Esophagus muscularis mucosa (tissue), 4 donors: ENCODE measurements at regions not wholly inside any gene's neighbourhood (a gene's known extent, or its start where the extent isn't known, plus 50 kb on each side); places are given as distances from the start of the nearest gene placed in this dataset.

Source experiments
- DNase-seq: peaks from one replicate; pipeline ENCODE4 v3.0.0-alpha.2; 2017; ENCODE audit errors: extremely low spot score
- H3K27ac ChIP-seq, 4 donors: fragments of 200-600 bp; sonication (generic); replicated peaks in 1 of 4; 1 replicate in 3 of 4; 2 replicates in 1 of 4; pipeline ENCODE4 v1.5.1; 2016 to 2019; ENCODE audit warnings: mild to moderate bottlenecking in 1 of 4
- H3K27me3 ChIP-seq, 4 donors: fragments of 200-600 bp; sonication (generic); one replicate each; pipeline versions ENCODE4 v1.5.1 to v1.6.0; 2016 to 2019
- H3K36me3 ChIP-seq, 4 donors: fragments of 200-600 bp; sonication (generic); one replicate each; pipeline ENCODE4 v1.5.1; 2016 to 2019
- H3K4me1 ChIP-seq, 4 donors: fragments of 200-600 bp; sonication (generic); one replicate each; pipeline ENCODE4 v1.5.1; 2016 to 2019
- H3K4me3 ChIP-seq, 4 donors: fragments of 200-600 bp; sonication (generic); 1 replicate in 2 of 4; 2 replicates in 2 of 4; pipeline ENCODE4 v1.5.1; 2016 to 2019; ENCODE audit warnings: mild to moderate bottlenecking in 4 of 4, moderate library complexity in 1 of 4
- H3K9me3 ChIP-seq, 4 donors: fragments of 200-600 bp; sonication (generic); 1 replicate in 3 of 4; 2 replicates in 1 of 4; pipeline ENCODE4 v1.5.1; 2016 to 2019
- CTCF ChIP-seq, 3 experiments: fragments of 200-600 bp in 2 of 3; fragments of 450-650 bp in 1 of 3; sonication (generic) in 2 of 3; IDR thresholded peaks; one replicate each; pipeline ENCODE4 v1.5.1; 2017 to 2019; ENCODE audit warnings: antibody characterized with exemption in 3 of 3, mild to moderate bottlenecking in 2 of 3, moderate library complexity in 1 of 3
- EP300 ChIP-seq: sonication (generic); formaldehyde crosslinking; IDR thresholded peaks from one replicate; pipeline ENCODE4 v1.6.1; 2017; ENCODE audit warnings: antibody characterized with exemption
- POLR2A ChIP-seq: fragments of 450-650 bp; IDR thresholded peaks from one replicate; pipeline ENCODE4 v1.6.1; 2017; ENCODE audit warnings: antibody characterized with exemption, moderate library complexity, mild to moderate bottlenecking, low read depth
- POLR2AphosphoS5 ChIP-seq, 2 donors: sonication (generic); formaldehyde crosslinking; IDR thresholded peaks; one replicate each; pipeline ENCODE4 v1.6.1; 2017; ENCODE audit warnings: antibody characterized with exemption in 2 of 2
- WGBS: methylation state at CpG from one replicate; pipeline ENCODE4 v1.1.5; 2018; 5-methylcytosine and 5-hydroxymethylcytosine counted together
- intact Hi-C: fragments of 100-400 bp; cut with DNase I; formaldehyde crosslinking; loops from one replicate; pipeline ENCODE4 v1.15.1; 2023

GRCh38 chr2:149996901-149997300 lies 409.3 kb upstream of the MMADHC start:
- WGBS, result 78% methylated on average over 3 of the region's 3 CpGs
- intact Hi-C loops, result no loop called here
- Histone ChIP-seq H3K36me3 (no peaks in the 10 kb centered on the region), H3K9me3 (no peaks in the 10 kb centered on the region), H3K4me1 (no peaks in the 10 kb centered on the region), H3K27ac (no peak overlapping the region), H3K4me3 (no peak overlapping the region), H3K27me3 (no peaks in the 10 kb centered on the region)
- TF ChIP-seq POLR2A, result no peak
- no peak for DNase-seq

- Histone ChIP-seq H3K36me3 (no peaks in the 10 kb centered on the region), H3K4me1 (no peaks in the 10 kb centered on the region), H3K27me3 (no peaks in the 10 kb centered on the region), H3K27ac (no peak overlapping the region), H3K9me3 (no peaks in the 10 kb centered on the region), H3K4me3 (no peak overlapping the region)
- DNase-seq, result no peak
- WGBS, result 89% methylated on average over 8 of the region's 9 CpGs
- TF ChIP-seq POLR2AphosphoS5 (IDR thresholded peaks at IDR 0.05) (no peak), CTCF (IDR thresholded peaks at IDR 0.05) (no peak), POLR2A (no peak), EP300 (no peak)
- intact Hi-C loops, result no loop called here
Observed at GRCh38 chr2:149994057-149994728, 406.6 kb upstream of the MMADHC start.

GRCh38 chr2:149993316-149993715 lies 405.7 kb upstream of the MMADHC start:
- 74% methylated on average over 1 of the region's 1 CpG for WGBS
- TF ChIP-seq EP300, result no peak
- TF ChIP-seq POLR2A, result no peak
- no peak for TF ChIP-seq CTCF (IDR thresholded peaks at IDR 0.05)
- no peak for TF ChIP-seq POLR2AphosphoS5 (IDR thresholded peaks at IDR 0.05)

GRCh38 chr2:149991576-149991975 lies 404.0 kb upstream of the MMADHC start:
- intact Hi-C loops, result no loop called here
- H3K4me3 ChIP-seq, result no peak overlapping the region
- DNase-seq, result no peak
- H3K27ac ChIP-seq, result no peak overlapping the region
- no peaks in the 10 kb centered on the region for H3K27me3 ChIP-seq
- H3K9me3 ChIP-seq, result no peaks in the 10 kb centered on the region
- no peak for TF ChIP-seq CTCF (IDR thresholded peaks at IDR 0.05)
- no peak for TF ChIP-seq POLR2AphosphoS5 (IDR thresholded peaks at IDR 0.05)
- no peak for TF ChIP-seq EP300
- TF ChIP-seq POLR2A, result no peak
- H3K4me1 ChIP-seq, result peaks cover 0 to 4% (median 0%) of the 10 kb centered on the region in 4 donors
- 78% methylated on average over 1 of the region's 1 CpG for WGBS
- no peaks in the 10 kb centered on the region for H3K36me3 ChIP-seq

More at GRCh38 chr2:149993316-149993715, 405.7 kb upstream of the MMADHC start:
- no peak overlapping the region for H3K27ac ChIP-seq
- H3K4me1 ChIP-seq, result peaks cover 0 to 4% (median 0%) of the 10 kb centered on the region in 4 donors
- no peaks in the 10 kb centered on the region for H3K9me3 ChIP-seq
- no peak for DNase-seq
- intact Hi-C loops, result no loop called here
- no peak overlapping the region for H3K4me3 ChIP-seq
- no peaks in the 10 kb centered on the region for H3K27me3 ChIP-seq
- H3K36me3 ChIP-seq, result no peaks in the 10 kb centered on the region

- Histone ChIP-seq H3K4me3 (no peak overlapping the region), H3K27ac (no peak overlapping the region), H3K4me1 (peaks cover 0 to 4% (median 0%) of the 10 kb centered on the region in 4 donors), H3K27me3 (no peaks in the 10 kb centered on the region), H3K9me3 (no peaks in the 10 kb centered on the region), H3K36me3 (no peaks in the 10 kb centered on the region)
- TF ChIP-seq POLR2AphosphoS5 (IDR thresholded peaks at IDR 0.05) (no peak), CTCF (IDR thresholded peaks at IDR 0.05) (no peak), EP300 (no peak), POLR2A (no peak)
- WGBS, result 91% methylated on average over 2 of the region's 2 CpGs
- no peak for DNase-seq
- intact Hi-C loops, result no loop called here
Observed at GRCh38 chr2:149990965-149991364, 403.4 kb upstream of the MMADHC start.
